Mucosa of descending colon (tissue), 3 donors: ENCODE measurements at regions not wholly inside any gene's neighbourhood (a gene's known extent, or its start where the extent isn't known, plus 50 kb on each side); places are given as distances from the start of the nearest gene placed in this dataset.

Experiments
- ATAC-seq: fragments of 200-7000 bp; cut with Tn5 transposase; one replicate; pipeline ENCODE4 v1.9.1; 2020; ENCODE audit warnings: mild to moderate bottlenecking, moderate library complexity
- DNase-seq, 3 donors: peaks; one replicate each; pipeline ENCODE4 v3.0.0-alpha.2; 2020
- H3K36me3 ChIP-seq: fragments of 200-600 bp; one replicate; pipeline ENCODE4 v1.8.0; 2021; ENCODE audit warnings: low read depth, mild to moderate bottlenecking
- H3K4me1 ChIP-seq: fragments of 200-600 bp; one replicate; pipeline ENCODE4 v1.8.0; 2021; ENCODE audit warnings: low read depth, mild to moderate bottlenecking
- H3K4me3 ChIP-seq: fragments of 200-600 bp; one replicate; pipeline ENCODE4 v1.8.0; 2021; ENCODE audit warnings: mild to moderate bottlenecking
- H3K9me3 ChIP-seq: fragments of 200-600 bp; one replicate; pipeline ENCODE4 v1.8.0; 2021; ENCODE audit warnings: mild to moderate bottlenecking
- intact Hi-C, 2 donors: fragments of 100-400 bp; cut with DNase I in 1 of 2; cut with micrococcal nuclease in 1 of 2; formaldehyde crosslinking; loops; one replicate each; pipeline versions ENCODE4 v1.11.0 to v1.11.1; 2022; cut with DNase I, micrococcal nuclease
- TF ChIP-seq, protein P1 (sequence below): fragments of 200-600 bp; IDR thresholded peaks from one replicate; pipeline ENCODE4 v1.8.0; 2022; ENCODE audit warnings: antibody characterized with exemption, mild to moderate bottlenecking
- donor health status: DM: no; HTN: no; CAD: no; lungs with moderate emphysema.
- donor health status: DM: no; HTN: no; CAD: no.
- donor health status: DM: no; HTN: yes; CAD: no.

DNA sequence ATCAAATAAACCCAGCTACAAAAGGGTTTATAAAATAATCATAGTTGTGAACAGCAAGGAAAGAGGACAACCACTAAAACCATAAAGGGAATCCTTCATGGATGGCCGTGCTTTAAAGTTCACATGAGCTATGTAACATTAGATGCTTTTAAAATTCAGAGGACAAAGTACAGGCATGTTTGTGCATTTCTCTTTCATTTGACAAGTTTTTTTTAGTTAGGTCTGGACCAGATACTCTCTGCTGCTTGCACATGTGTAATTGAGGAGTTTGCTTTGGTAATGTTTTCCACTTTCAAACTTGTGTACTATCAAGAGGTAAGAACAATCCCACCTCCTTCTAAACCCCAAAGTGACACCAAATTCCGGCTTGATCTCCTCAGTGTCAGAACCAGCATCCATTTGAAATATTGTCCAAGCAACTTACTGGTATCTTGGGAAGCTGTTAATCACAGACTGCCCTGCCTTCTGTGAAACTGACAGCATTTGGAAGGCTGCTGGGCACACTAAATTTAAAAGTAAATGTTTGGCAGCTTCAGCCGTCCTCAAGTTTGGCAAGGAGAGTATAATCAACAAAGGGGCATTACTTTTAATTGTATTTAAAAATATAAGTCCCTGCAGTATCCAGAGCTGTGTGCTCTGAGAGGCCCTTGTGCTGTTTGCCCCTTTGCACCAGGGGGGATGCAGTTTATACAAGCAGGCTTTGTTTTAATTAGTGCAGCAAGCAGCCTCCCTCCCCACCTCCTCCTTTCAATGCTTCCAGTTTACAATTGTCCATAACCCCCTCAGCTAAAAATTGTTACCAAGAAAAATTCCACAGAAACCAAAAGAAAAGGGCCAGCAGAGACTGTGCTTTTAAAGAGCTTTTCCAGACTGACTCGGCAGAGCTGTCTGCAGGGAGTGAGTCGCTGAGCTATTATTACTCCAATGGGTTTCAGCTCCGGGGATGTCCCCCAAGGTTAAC lies 328.3 kb upstream of the MPDZ start:
- ATAC-seq (no peak), DNase-seq (no peak)
- H3K4me1 ChIP-seq: no peaks in the 10 kb centered on the region
- no peak overlapping the region for H3K4me3 ChIP-seq
- TF ChIP-seq, protein P1, sequence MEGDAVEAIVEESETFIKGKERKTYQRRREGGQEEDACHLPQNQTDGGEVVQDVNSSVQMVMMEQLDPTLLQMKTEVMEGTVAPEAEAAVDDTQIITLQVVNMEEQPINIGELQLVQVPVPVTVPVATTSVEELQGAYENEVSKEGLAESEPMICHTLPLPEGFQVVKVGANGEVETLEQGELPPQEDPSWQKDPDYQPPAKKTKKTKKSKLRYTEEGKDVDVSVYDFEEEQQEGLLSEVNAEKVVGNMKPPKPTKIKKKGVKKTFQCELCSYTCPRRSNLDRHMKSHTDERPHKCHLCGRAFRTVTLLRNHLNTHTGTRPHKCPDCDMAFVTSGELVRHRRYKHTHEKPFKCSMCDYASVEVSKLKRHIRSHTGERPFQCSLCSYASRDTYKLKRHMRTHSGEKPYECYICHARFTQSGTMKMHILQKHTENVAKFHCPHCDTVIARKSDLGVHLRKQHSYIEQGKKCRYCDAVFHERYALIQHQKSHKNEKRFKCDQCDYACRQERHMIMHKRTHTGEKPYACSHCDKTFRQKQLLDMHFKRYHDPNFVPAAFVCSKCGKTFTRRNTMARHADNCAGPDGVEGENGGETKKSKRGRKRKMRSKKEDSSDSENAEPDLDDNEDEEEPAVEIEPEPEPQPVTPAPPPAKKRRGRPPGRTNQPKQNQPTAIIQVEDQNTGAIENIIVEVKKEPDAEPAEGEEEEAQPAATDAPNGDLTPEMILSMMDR: no peak
- no peaks in the 10 kb centered on the region for H3K9me3 ChIP-seq
- no peaks in the 10 kb centered on the region for H3K36me3 ChIP-seq
- intact Hi-C loops: no loop called here

DNA sequence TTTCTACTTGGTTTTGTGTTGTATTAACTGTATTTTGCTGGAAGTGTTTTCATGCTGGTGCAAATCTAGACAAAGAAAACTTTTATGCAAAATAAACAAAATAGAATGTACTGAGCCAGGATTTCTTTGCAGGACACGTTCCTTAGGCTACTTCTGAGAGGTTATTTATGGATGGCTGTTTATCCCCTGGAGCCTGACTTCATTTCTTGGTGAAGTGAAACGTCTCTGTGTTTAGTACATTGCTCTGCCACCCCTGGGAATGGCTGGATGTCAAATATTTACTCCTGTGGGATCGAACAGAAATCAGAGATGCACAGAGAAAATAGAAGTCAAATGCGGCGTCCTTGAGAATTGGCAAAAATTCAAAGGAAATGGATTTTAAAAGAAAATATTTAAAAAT lies 327.1 kb upstream of the MPDZ start:
- no peaks in the 10 kb centered on the region for H3K36me3 ChIP-seq
- TF ChIP-seq, protein P1: no peak
- DNase-seq: no peak
- H3K4me1 ChIP-seq: no peaks in the 10 kb centered on the region
- ATAC-seq: no peak
- intact Hi-C loops: no loop called here
- H3K4me3 ChIP-seq: no peak overlapping the region
- no peaks in the 10 kb centered on the region for H3K9me3 ChIP-seq

DNA sequence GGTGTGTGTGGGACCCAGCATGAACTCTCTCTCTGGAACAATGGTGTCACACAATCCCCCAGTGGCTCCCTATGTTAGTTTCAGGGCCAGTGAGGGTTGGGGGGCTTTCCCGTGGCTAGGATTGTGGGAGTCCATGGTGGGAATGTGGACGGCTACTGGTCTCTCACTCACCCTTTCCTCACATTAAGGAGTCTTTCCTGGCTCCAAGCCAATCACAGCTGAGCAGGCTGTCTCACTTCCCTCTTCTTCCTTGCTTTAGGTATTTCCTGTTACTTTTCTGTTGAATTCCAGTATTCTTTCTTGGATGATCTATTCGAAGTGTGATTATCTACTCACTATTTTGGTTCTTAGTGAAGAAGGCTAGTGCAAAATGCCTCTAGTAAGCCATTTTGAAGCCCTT lies 324.4 kb upstream of the MPDZ start:
- Histone ChIP-seq H3K36me3 (no peaks in the 10 kb centered on the region), H3K4me1 (no peaks in the 10 kb centered on the region), H3K4me3 (no peak overlapping the region), H3K9me3 (no peaks in the 10 kb centered on the region)
- ATAC-seq: no peak
- intact Hi-C loops: no loop called here
- TF ChIP-seq, protein P1: no peak
- no peak for DNase-seq

DNA sequence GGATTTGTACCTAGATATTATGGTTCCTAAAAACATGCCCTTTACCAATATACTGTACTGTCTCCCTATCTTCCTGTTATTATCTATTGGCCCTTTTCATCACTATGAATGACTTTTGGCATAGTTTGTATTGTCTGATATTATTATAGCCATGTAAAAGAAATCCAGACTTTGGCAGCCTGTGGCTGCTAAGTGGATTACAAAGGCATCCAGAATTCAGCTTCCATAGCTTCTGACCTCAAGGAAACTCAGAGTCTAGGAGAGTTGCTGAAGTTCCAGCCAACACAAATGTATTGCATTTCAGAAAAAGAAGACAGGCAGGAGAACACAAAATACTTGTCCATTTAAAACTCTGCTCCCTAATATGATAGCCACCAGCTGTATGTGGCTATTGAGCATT lies 319.2 kb upstream of the MPDZ start:
- intact Hi-C loops: no loop called here
- H3K9me3 ChIP-seq: no peaks in the 10 kb centered on the region
- no peaks in the 10 kb centered on the region for H3K4me1 ChIP-seq
- ATAC-seq (no peak), DNase-seq (no peak)
- TF ChIP-seq, protein P1: no peak
- H3K36me3 ChIP-seq: no peaks in the 10 kb centered on the region
- H3K4me3 ChIP-seq: no peak overlapping the region

DNA sequence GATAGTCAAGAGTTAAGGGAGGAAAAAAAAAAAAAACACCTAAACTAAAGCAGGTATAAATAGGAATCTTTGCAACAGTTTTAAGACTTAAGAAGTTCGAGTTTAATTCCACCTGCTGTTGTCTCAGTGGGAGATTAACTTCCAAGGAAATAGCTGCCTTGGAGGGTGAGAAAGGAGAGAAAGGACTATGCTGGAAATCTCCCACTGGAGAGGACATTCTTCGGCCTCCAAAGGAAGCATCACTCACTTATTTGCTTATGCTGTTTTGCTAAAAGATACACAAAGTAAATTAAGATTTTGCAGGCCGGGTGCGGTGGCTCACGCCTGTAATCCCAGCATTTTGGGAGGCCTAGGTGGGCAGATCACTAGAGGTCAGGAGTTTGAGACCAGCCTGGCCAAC lies 317.9 kb upstream of the MPDZ start:
- ATAC-seq (no peak), DNase-seq (no peak)
- TF ChIP-seq, protein P1: no peak
- no peaks in the 10 kb centered on the region for H3K36me3 ChIP-seq
- H3K9me3 ChIP-seq: no peaks in the 10 kb centered on the region
- no peaks in the 10 kb centered on the region for H3K4me1 ChIP-seq
- intact Hi-C loops: no loop called here
- no peak overlapping the region for H3K4me3 ChIP-seq
